Ascending aorta (tissue), 2 donors: ENCODE measurements at regions not wholly inside any gene's neighbourhood (a gene's known extent, or its start where the extent isn't known, plus 50 kb on each side); places are given as distances from the start of the nearest gene placed in this dataset.

Source experiments
- DNase-seq, 2 donors: peaks; one replicate each; pipeline ENCODE4 v3.0.0-alpha.2; 2019; ENCODE audit warnings: low spot score in 2 of 2
- H3K27ac ChIP-seq, 2 donors: fragments of 200-600 bp; sonication (generic); one replicate each; pipeline ENCODE4 v1.5.1; 2016 to 2017; ENCODE audit warnings: mild to moderate bottlenecking in 1 of 2
- H3K27me3 ChIP-seq: fragments of 200-600 bp; sonication (generic); one replicate; pipeline ENCODE4 v1.5.1; 2017
- H3K36me3 ChIP-seq, 2 donors: fragments of 200-600 bp; sonication (generic); one replicate each; pipeline ENCODE4 v1.5.1; 2016
- H3K4me1 ChIP-seq, 2 donors: fragments of 200-600 bp; sonication (generic); one replicate each; pipeline ENCODE4 v1.5.1; 2016 to 2017; ENCODE audit warnings: mild to moderate bottlenecking in 1 of 2
- H3K4me3 ChIP-seq, 2 donors: fragments of 200-600 bp; sonication (generic); one replicate each; pipeline ENCODE4 v1.5.1; 2016 to 2017; ENCODE audit warnings: mild to moderate bottlenecking in 1 of 2
- H3K9me3 ChIP-seq, 2 donors: fragments of 200-600 bp; sonication (generic); one replicate each; pipeline ENCODE4 v1.5.1; 2016
- intact Hi-C: fragments of 100-400 bp; cut with DNase I; formaldehyde crosslinking; loops from one replicate; pipeline ENCODE4 v1.15.1; 2023
- TF ChIP-seq, protein P1 (sequence below), 3 experiments: fragments of 200-600 bp in 2 of 3; fragments of 450-650 bp in 1 of 3; sonication (generic) in 2 of 3; IDR thresholded peaks; one replicate each; pipeline ENCODE4 v1.5.1; 2016 to 2019; ENCODE audit warnings: antibody characterized with exemption in 3 of 3, mild to moderate bottlenecking in 1 of 3, moderate library complexity in 1 of 3

DNA sequence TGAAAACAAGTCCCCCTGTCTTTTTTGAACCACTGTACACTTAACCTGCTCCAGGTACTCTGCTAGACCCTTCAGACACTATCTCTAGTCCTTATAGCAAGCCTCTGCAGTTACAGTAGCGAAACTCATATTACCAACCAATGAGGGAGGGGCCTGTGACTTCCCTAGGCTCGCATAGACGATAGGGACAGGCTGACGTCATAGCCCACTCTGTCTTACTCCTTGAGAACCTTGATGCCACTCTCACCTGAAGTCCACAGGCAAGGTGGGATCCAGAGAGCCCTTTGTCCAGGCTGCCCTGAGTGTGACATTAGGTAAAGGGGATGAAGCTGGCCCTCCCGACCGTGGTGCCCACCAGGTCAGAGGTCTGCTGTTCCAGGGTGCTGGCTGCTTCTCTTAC is 65.3 kb downstream of the ACTBL2 start:
- Histone ChIP-seq H3K4me3 (no peak overlapping the region), H3K36me3 (no peaks in the 10 kb centered on the region), H3K27ac (no peak overlapping the region), H3K4me1 (peaks cover 5 to 7% of the 10 kb centered on the region in 2 donors), H3K27me3 (no peaks in the 10 kb centered on the region), H3K9me3 (no peaks in the 10 kb centered on the region)
- DNase-seq = no peak
- TF ChIP-seq, protein P1, sequence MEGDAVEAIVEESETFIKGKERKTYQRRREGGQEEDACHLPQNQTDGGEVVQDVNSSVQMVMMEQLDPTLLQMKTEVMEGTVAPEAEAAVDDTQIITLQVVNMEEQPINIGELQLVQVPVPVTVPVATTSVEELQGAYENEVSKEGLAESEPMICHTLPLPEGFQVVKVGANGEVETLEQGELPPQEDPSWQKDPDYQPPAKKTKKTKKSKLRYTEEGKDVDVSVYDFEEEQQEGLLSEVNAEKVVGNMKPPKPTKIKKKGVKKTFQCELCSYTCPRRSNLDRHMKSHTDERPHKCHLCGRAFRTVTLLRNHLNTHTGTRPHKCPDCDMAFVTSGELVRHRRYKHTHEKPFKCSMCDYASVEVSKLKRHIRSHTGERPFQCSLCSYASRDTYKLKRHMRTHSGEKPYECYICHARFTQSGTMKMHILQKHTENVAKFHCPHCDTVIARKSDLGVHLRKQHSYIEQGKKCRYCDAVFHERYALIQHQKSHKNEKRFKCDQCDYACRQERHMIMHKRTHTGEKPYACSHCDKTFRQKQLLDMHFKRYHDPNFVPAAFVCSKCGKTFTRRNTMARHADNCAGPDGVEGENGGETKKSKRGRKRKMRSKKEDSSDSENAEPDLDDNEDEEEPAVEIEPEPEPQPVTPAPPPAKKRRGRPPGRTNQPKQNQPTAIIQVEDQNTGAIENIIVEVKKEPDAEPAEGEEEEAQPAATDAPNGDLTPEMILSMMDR (IDR thresholded peaks at IDR 0.05) = no peak
- intact Hi-C loops = no loop called here

DNA sequence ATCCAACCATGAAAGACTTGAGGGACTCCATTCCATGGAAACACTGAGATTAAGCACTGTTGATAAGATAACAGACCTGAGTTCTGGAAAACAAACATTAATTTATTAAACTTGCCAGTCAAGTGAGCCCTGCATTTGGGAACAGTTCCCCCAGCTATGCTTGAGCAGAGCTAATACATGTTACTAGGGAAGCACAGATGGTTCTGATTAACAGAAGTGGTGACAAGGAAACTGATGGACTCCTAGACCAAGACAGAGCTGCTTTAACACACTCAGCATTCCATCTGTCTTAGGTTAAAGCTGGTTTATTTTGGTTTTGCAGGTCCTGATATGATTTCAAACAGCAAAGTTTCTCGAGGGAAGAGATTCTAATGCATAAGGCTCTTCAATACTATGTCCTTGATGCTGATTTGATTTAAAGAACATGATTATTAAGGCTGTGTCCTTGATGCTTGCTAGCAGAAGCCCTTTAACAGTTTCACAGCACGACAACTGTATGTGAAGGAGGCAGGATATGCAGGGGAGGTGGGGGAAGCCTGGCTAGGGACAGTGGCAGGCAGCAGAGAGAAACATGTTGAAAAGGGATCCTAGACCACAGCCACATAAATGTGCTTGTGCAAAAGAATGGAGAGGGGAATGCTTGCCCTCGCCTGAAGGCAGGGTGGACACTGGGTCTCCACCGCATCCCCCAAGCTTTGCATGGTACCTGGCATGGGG is 66.2 kb downstream of the ACTBL2 start:
- H3K9me3 ChIP-seq = no peaks in the 10 kb centered on the region
- H3K27me3 ChIP-seq = no peaks in the 10 kb centered on the region
- H3K4me3 ChIP-seq = no peak overlapping the region
- H3K4me1 ChIP-seq = peaks cover 5 to 15% of the 10 kb centered on the region in 2 donors
- intact Hi-C loops = no loop called here
- no peaks in the 10 kb centered on the region for H3K36me3 ChIP-seq
- H3K27ac ChIP-seq = peak overlapping the region in 1 of 2 donors; percentile 44
- DNase-seq = no peak
- TF ChIP-seq, protein P1 (IDR thresholded peaks at IDR 0.05) = no peak

DNA sequence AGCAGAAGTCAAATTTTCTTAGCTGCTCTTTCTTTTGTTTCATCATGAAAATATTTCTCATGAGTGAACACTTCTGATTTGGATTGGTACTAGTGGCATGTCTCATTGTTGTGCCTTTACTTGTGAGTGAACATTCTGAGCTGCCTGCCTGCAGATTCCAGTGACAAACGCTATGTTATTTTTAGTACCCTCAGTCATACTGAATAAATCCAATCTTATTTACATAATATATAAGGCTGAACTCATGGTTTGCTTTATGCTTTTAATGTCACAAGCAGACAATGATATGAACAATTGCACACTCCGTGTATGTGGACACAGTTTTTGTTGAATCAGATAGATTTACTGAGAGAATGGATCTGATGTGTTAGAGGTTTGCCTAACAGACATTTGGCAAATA is 67.8 kb downstream of the ACTBL2 start:
- Histone ChIP-seq H3K27me3 (no peaks in the 10 kb centered on the region), H3K27ac (peak overlapping the region in 1 of 2 donors; percentile 40), H3K9me3 (no peaks in the 10 kb centered on the region), H3K36me3 (no peaks in the 10 kb centered on the region), H3K4me1 (peaks cover 7 to 29% of the 10 kb centered on the region in 2 donors), H3K4me3 (no peak overlapping the region)
- intact Hi-C loops = no loop called here
- DNase-seq = no peak
- TF ChIP-seq, protein P1 (IDR thresholded peaks at IDR 0.05) = no peak

DNA sequence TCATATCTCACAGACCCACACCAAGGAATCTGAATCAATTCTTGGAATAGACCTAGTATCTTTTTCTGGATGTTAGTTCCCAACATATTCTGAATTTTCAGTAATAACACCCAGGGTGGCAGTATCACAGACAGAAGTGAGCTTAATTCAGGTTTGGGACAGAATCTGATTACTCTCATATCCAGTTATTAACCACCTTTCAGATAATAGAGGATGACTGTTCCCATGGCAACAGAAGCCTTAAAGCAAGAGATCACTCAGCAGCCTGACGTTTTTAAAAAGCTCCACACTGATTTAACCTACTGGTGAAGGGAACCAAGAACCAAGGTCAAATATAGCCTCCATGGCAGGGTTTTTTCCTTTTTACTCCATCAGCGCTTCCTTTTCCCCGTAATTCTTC is 68.4 kb downstream of the ACTBL2 start:
- Histone ChIP-seq H3K27me3 (no peaks in the 10 kb centered on the region), H3K4me3 (no peak overlapping the region), H3K9me3 (no peaks in the 10 kb centered on the region), H3K4me1 (peaks cover 9 to 36% of the 10 kb centered on the region in 2 donors), H3K36me3 (no peaks in the 10 kb centered on the region), H3K27ac (peak overlapping the region in 1 of 2 donors; percentile 40)
- TF ChIP-seq, protein P1 (IDR thresholded peaks at IDR 0.05) = no peak
- DNase-seq = no peak
- intact Hi-C loops = no loop called here

DNA sequence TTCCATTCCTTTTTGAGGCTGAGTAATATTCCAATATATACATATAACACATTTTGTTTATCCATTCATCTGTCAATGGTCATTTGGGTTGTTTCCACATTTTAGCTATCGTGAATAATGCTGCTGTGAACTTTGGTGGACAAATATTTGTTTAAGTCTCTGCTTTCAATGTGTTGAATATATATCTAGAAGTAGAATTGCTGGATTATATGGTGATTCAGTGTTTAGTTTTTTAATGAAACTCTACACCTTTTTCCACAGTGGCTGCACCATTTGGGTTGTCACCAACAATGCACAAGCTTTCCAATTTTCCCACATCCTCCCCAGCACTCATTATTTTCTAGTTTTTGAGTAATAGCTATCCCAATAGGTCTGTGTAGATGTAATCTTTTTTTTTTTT is 69.5 kb downstream of the ACTBL2 start:
- intact Hi-C loops = no loop called here
- H3K27me3 ChIP-seq = no peaks in the 10 kb centered on the region
- no peaks in the 10 kb centered on the region for H3K36me3 ChIP-seq
- peaks cover 15 to 44% of the 10 kb centered on the region in 2 donors for H3K4me1 ChIP-seq
- TF ChIP-seq, protein P1 (IDR thresholded peaks at IDR 0.05) = no peak
- H3K27ac ChIP-seq = peak overlapping the region; percentile 8 to 79
- no peak for DNase-seq
- no peak overlapping the region for H3K4me3 ChIP-seq
- no peaks in the 10 kb centered on the region for H3K9me3 ChIP-seq
